Stomach (tissue), 4 donors: ENCODE measurements at regions not wholly inside any gene's neighbourhood (a gene's known extent, or its start where the extent isn't known, plus 50 kb on each side); places are given as distances from the start of the nearest gene placed in this dataset.

ENCODE experiments used
- EP300 ChIP-seq: sonication (generic); formaldehyde crosslinking; IDR thresholded peaks from one replicate; pipeline ENCODE4 v1.6.1; 2017; ENCODE audit warnings: antibody characterized with exemption
- POLR2A ChIP-seq, 4 donors: fragments of 450-650 bp; IDR thresholded peaks; one replicate each; pipeline ENCODE4 v1.6.1; 2016; ENCODE audit warnings: antibody characterized with exemption in 4 of 4, control low read depth in 2 of 4, mild to moderate bottlenecking in 1 of 4, moderate library complexity in 1 of 4
- POLR2AphosphoS5 ChIP-seq, 3 donors: sonication (generic); formaldehyde crosslinking; IDR thresholded peaks; one replicate each; pipeline ENCODE4 v1.6.1; 2016; ENCODE audit warnings: antibody characterized with exemption in 3 of 3
- TF ChIP-seq, protein P1 (sequence below), 7 experiments: fragments of 450-650 bp in 4 of 7; fragments of 200-600 bp in 3 of 7; sonication (generic) in 3 of 7; IDR thresholded peaks; one replicate each; pipeline ENCODE4 v1.5.1; 2016 to 2019; ENCODE audit warnings: antibody characterized with exemption in 7 of 7, control low read depth in 2 of 7, mild to moderate bottlenecking in 1 of 7

DNA sequence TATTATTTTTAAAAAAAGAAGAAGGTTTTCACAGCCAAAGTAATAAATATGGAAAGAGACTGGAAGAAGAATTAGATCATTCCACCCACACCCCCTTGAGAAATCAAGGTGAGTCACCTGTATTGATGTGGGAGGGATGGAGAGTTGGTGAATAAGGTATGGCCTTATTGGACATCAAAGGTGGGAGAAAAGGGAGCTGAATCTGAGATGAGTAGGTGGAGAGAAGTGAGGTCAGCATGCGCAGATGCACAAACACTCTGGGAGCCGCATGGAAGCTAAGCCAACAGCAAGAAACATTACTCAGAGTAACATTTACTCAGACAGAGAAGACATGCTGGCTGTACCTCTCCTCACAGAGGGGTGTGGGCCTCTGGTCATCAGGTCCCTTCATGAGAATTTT lies 113.1 kb upstream of the FOXG1 start:
- TF ChIP-seq, protein P1, sequence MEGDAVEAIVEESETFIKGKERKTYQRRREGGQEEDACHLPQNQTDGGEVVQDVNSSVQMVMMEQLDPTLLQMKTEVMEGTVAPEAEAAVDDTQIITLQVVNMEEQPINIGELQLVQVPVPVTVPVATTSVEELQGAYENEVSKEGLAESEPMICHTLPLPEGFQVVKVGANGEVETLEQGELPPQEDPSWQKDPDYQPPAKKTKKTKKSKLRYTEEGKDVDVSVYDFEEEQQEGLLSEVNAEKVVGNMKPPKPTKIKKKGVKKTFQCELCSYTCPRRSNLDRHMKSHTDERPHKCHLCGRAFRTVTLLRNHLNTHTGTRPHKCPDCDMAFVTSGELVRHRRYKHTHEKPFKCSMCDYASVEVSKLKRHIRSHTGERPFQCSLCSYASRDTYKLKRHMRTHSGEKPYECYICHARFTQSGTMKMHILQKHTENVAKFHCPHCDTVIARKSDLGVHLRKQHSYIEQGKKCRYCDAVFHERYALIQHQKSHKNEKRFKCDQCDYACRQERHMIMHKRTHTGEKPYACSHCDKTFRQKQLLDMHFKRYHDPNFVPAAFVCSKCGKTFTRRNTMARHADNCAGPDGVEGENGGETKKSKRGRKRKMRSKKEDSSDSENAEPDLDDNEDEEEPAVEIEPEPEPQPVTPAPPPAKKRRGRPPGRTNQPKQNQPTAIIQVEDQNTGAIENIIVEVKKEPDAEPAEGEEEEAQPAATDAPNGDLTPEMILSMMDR (IDR thresholded peaks at IDR 0.05) = no peak
- TF ChIP-seq POLR2AphosphoS5 (IDR thresholded peaks at IDR 0.05) (no peak), EP300 (no peak), POLR2A (IDR thresholded peaks at IDR 0.05) (no peak)
